Tibial artery (tissue), 4 donors: ENCODE measurements at regions not wholly inside any gene's neighbourhood (a gene's known extent, or its start where the extent isn't known, plus 50 kb on each side); places are given as distances from the start of the nearest gene placed in this dataset.

Experiments used
- DNase-seq, 2 donors: peaks; one replicate each; pipeline ENCODE4 v3.0.0-alpha.2; 2019
- H3K27ac ChIP-seq, 2 donors: fragments of 200-600 bp; sonication (generic) in 1 of 2; 1 replicate in 1 of 2; 2 replicates in 1 of 2; pipeline ENCODE4 v1.5.1; 2018 to 2019; ENCODE audit warnings: mild to moderate bottlenecking in 1 of 2
- H3K27me3 ChIP-seq, 2 donors: fragments of 200-600 bp; sonication (generic) in 1 of 2; one replicate each; pipeline versions ENCODE4 v1.5.1 to v1.6.0; 2016 to 2019
- H3K36me3 ChIP-seq, 3 donors: fragments of 200-600 bp; sonication (generic) in 2 of 3; one replicate each; pipeline ENCODE4 v1.5.1; 2016 to 2019; ENCODE audit warnings: mild to moderate bottlenecking in 2 of 3
- H3K4me1 ChIP-seq, 4 donors: fragments of 200-600 bp; sonication (generic) in 2 of 4; 1 replicate in 3 of 4; 2 replicates in 1 of 4; pipeline ENCODE4 v1.5.1; 2016 to 2019
- H3K4me3 ChIP-seq, 2 donors: fragments of 200-600 bp; sonication (generic) in 1 of 2; 1 replicate in 1 of 2; 2 replicates in 1 of 2; pipeline ENCODE4 v1.5.1; 2018 to 2019; ENCODE audit warnings: mild to moderate bottlenecking in 2 of 2
- H3K9me3 ChIP-seq, 3 donors: fragments of 200-600 bp; sonication (generic) in 1 of 3; one replicate each; pipeline ENCODE4 v1.5.1; 2016 to 2019
- intact Hi-C: fragments of 100-400 bp; cut with DNase I; formaldehyde crosslinking; loops from one replicate; pipeline ENCODE4 v1.15.0; 2023; ENCODE audit warnings: low total_unique reads
- TF ChIP-seq, protein P1 (sequence below), 2 experiments: fragments of 200-600 bp in 1 of 2; fragments of 450-650 bp in 1 of 2; IDR thresholded peaks; one replicate each; pipeline ENCODE4 v1.5.1; 2017 to 2019; ENCODE audit warnings: antibody characterized with exemption in 2 of 2, mild to moderate bottlenecking in 1 of 2, moderate library complexity in 1 of 2

DNA sequence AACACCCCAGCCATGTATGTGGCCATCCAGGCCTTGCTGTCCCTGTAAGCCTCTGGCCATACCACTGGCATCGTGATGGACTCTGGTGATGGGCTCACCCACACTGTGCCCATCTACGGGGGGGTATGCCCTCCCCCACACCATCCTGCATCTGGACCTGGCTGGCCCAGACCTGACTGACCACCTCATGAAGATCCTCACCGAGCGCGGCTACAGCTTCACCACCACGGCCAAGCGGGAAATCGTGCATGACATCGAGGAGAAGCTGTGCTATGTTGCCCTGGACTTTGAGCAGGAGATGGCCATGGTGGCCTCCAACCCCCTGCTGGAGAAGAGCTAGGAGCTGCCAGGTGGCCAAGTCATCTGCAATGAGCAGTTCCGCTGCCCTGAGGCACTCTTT is 80.4 kb upstream of the ZCCHC2 start:
- Histone ChIP-seq H3K9me3 (no peaks in the 10 kb centered on the region), H3K27me3 (no peaks in the 10 kb centered on the region), H3K4me3 (no peak overlapping the region), H3K4me1 (peaks cover 0 to 15% (median 14%) of the 10 kb centered on the region in 4 donors), H3K27ac (no peak overlapping the region), H3K36me3 (no peaks in the 10 kb centered on the region)
- intact Hi-C loops = no loop called here
- DNase-seq = no peak
- TF ChIP-seq, protein P1, sequence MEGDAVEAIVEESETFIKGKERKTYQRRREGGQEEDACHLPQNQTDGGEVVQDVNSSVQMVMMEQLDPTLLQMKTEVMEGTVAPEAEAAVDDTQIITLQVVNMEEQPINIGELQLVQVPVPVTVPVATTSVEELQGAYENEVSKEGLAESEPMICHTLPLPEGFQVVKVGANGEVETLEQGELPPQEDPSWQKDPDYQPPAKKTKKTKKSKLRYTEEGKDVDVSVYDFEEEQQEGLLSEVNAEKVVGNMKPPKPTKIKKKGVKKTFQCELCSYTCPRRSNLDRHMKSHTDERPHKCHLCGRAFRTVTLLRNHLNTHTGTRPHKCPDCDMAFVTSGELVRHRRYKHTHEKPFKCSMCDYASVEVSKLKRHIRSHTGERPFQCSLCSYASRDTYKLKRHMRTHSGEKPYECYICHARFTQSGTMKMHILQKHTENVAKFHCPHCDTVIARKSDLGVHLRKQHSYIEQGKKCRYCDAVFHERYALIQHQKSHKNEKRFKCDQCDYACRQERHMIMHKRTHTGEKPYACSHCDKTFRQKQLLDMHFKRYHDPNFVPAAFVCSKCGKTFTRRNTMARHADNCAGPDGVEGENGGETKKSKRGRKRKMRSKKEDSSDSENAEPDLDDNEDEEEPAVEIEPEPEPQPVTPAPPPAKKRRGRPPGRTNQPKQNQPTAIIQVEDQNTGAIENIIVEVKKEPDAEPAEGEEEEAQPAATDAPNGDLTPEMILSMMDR (IDR thresholded peaks at IDR 0.05) = no peak

DNA sequence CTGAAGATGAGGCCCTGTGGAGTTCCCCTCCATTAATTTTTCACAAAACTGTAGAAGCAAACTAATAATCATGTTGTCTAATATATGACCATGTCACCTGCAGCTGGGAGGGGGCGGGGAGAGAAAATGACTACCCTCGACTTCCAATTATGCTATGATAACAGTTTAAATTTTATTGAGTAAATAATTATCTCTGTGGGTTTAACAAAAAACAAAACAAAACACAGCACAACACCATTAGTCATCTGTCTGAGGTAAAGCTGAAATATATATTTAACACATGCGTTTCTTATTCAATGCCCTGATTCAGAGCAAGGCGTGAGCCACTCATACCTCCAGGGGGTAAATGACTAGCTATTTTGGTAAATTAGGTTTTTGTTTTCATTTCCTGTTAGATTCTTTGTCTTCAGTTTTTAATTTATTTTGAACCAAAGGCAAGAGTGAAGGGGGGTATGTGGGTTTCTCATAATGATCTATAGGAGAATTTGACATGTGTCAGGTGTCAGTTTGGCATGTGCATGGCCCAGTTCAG is 77.4 kb upstream of the ZCCHC2 start:
- intact Hi-C loops = no loop called here
- TF ChIP-seq, protein P1 (IDR thresholded peaks at IDR 0.05) = no peak
- DNase-seq = no peak

DNA sequence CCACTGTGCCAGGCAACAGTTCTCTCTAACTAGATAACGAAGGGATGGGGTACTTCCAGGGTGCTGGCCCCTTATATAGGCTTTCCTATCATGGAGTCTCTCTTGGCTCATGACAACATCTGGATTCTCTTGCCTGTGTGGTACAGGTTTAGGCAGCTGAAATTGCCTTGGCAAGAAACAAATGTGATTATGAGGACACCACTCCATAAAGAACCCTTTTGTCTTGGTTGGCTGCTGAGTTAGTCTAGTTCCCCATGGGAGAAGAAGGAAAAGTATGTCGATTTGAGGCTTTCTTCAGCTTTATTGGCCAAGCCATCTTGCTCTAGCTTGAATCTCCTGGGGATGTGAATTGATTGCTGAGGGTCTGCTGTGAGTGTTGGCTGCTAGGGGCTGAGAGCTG is 76.3 kb upstream of the ZCCHC2 start:
- H3K9me3 ChIP-seq = no peaks in the 10 kb centered on the region
- H3K27me3 ChIP-seq = no peaks in the 10 kb centered on the region
- no peak for DNase-seq
- no peak overlapping the region for H3K27ac ChIP-seq
- intact Hi-C loops = no loop called here
- TF ChIP-seq, protein P1 (IDR thresholded peaks at IDR 0.05) = no peak
- no peak overlapping the region for H3K4me3 ChIP-seq
- H3K36me3 ChIP-seq = no peaks in the 10 kb centered on the region
- H3K4me1 ChIP-seq = peaks cover 0 to 17% (median 11%) of the 10 kb centered on the region in 4 donors

More for the DNA sequence above, 77.4 kb upstream of the ZCCHC2 start:
- no peaks in the 10 kb centered on the region for H3K36me3 ChIP-seq
- H3K27me3 ChIP-seq = no peaks in the 10 kb centered on the region
- peaks cover 0 to 7% (median 1%) of the 10 kb centered on the region in 4 donors for H3K4me1 ChIP-seq
- H3K27ac ChIP-seq = no peak overlapping the region
- H3K4me3 ChIP-seq = no peak overlapping the region
- H3K9me3 ChIP-seq = no peaks in the 10 kb centered on the region

DNA sequence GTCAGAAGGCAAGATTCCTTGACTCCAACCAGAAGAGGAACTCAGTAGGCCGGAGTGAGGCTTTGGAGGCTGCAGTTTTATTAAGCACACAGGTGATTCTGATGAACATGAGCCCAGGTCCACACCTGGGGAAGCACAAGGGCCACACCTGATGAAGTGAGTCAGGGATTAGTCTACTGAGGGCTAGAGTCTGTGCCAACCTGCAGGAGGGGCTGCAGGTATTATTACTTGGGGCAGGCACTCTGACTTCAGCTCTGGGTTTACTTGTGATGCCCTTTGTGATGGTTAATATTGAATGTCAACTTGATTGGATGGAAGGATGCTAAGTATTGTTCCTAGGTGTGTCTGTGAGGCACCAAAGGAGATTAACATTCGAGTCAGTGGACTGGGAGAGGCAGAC is 75.2 kb upstream of the ZCCHC2 start:
- H3K4me3 ChIP-seq = no peak overlapping the region
- H3K4me1 ChIP-seq = peaks cover 0 to 19% (median 13%) of the 10 kb centered on the region in 4 donors
- DNase-seq = no peak
- no peak overlapping the region for H3K27ac ChIP-seq
- TF ChIP-seq, protein P1 (IDR thresholded peaks at IDR 0.05) = no peak
- no peaks in the 10 kb centered on the region for H3K27me3 ChIP-seq
- no peaks in the 10 kb centered on the region for H3K9me3 ChIP-seq
- no peaks in the 10 kb centered on the region for H3K36me3 ChIP-seq
- intact Hi-C loops = no loop called here

DNA sequence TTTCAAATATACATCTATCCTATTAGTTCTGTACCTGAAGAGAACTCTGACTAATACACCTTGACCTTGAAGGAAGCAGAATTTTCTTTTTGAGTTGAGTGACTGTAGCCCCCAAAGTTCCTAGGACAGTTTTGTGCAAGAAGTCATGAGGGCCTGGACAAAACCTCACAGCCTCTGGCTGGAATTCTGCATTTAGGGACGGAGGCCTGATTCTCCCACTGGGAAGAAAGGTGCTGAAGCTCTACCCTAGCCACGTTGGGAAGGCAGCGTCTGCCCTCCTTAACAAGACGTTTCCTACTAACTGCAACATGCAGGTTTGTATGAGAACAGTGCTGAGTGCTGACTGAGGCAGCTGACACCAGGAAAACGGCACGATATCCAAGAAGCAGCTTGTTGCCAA is 74.4 kb upstream of the ZCCHC2 start:
- H3K4me1 ChIP-seq = peaks cover 0 to 19% (median 13%) of the 10 kb centered on the region in 4 donors
- H3K27ac ChIP-seq = no peak overlapping the region
- H3K9me3 ChIP-seq = no peaks in the 10 kb centered on the region
- H3K36me3 ChIP-seq = no peaks in the 10 kb centered on the region
- no peak for DNase-seq
- no peak overlapping the region for H3K4me3 ChIP-seq
- no peaks in the 10 kb centered on the region for H3K27me3 ChIP-seq
- TF ChIP-seq, protein P1 (IDR thresholded peaks at IDR 0.05) = no peak
- intact Hi-C loops = no loop called here
